A673 (cell line): ENCODE measurements at regions not wholly inside any gene's neighbourhood (a gene's known extent, or its start where the extent isn't known, plus 50 kb on each side); places are given as distances from the start of the nearest gene placed in this dataset.

Experiments
- BruUV-seq: library from RNA; stranded (reverse); fragments of 400-500 nt; replicated peaks from 2 replicates; lab custom pipeline; 2021; lab: Mats Ljungman, UMichigan
- CTCF ChIA-PET: fragments of 300-600 bp; sonication (Branson Sonifier 250); formaldehyde crosslinking; loops from one replicate; lab custom pipeline; 2022; ENCODE audit warnings: antibody characterized with exemption; lab: Charles Lee
- POLR2A ChIA-PET: fragments of 300-600 bp; sonication (Branson Sonifier 250); formaldehyde crosslinking; loops from one replicate; lab custom pipeline; 2022; ENCODE audit warnings: antibody characterized with exemption; ENCODE audit not compliant: low non-redundant PET; lab: Charles Lee
- DNase-seq: peaks from one replicate; pipeline ENCODE4 v3.0.0-alpha.2; 2015; ENCODE audit warnings: low spot score
- H3K27ac ChIP-seq: fragments of 200-600 bp; sonication (generic); 2 replicates; pipeline ENCODE4 v1.5.1; 2016; ENCODE audit warnings: mixed run types, low read depth, mild to moderate bottlenecking, mixed read lengths, antibody characterized with exemption, low read length; ENCODE audit not compliant: poor library complexity, severe bottlenecking
- H3K27me3 ChIP-seq: fragments of 200-600 bp; sonication (generic); replicated peaks from 2 replicates; pipeline ENCODE4 v1.6.1; 2017; ENCODE audit warnings: mixed run types, low read depth, mild to moderate bottlenecking, mixed read lengths, antibody characterized with exemption, low read length; ENCODE audit not compliant: insufficient read depth, poor library complexity
- H3K36me3 ChIP-seq: fragments of 200-600 bp; sonication (generic); 2 replicates; pipeline ENCODE4 v1.6.1; 2016; ENCODE audit warnings: mixed run types, mild to moderate bottlenecking, mixed read lengths, antibody characterized with exemption, low read length; ENCODE audit not compliant: insufficient read depth, poor library complexity, severe bottlenecking
- H3K4me1 ChIP-seq: fragments of 200-600 bp; sonication (generic); 2 replicates; pipeline ENCODE4 v1.6.1; 2017; ENCODE audit warnings: mixed run types, mild to moderate bottlenecking, mixed read lengths, antibody characterized with exemption, low read length; ENCODE audit not compliant: insufficient read depth, poor library complexity, severe bottlenecking
- H3K4me3 ChIP-seq: fragments of 200-600 bp; sonication (generic); 2 replicates; pipeline ENCODE4 v1.5.1; 2016; ENCODE audit warnings: low read depth, mixed run types, mild to moderate bottlenecking, mixed read lengths, low read length; ENCODE audit not compliant: poor library complexity, severe bottlenecking
- H3K9me3 ChIP-seq: fragments of 200-600 bp; sonication (generic); 2 replicates; pipeline ENCODE4 v1.6.1; 2016; ENCODE audit warnings: mixed run types, low read depth, mild to moderate bottlenecking, mixed read lengths, antibody characterized with exemption, low read length; ENCODE audit not compliant: poor library complexity, severe bottlenecking
- EZH2 ChIP-seq: fragments of 200-600 bp; sonication (generic); IDR thresholded peaks from 2 replicates; pipeline ENCODE4 v1.6.1; 2017; ENCODE audit warnings: borderline replicate concordance, low read depth, mild to moderate bottlenecking, mixed read lengths, antibody characterized with exemption, low read length; ENCODE audit not compliant: poor library complexity, severe bottlenecking
- intact Hi-C: fragments of 100-400 bp; cut with micrococcal nuclease; formaldehyde crosslinking; loops from one replicate; pipeline ENCODE4 v1.10.0; 2022; ENCODE audit not compliant: unreplicated experiment
- TF ChIP-seq, protein P1 (sequence below): fragments of 300-800, 200-600 bp; sonication (generic); conservative IDR thresholded peaks from 2 replicates; pipeline ENCODE4 v1.5.1; 2017; ENCODE audit warnings: low read depth, mild to moderate bottlenecking, antibody characterized with exemption, low read length, moderate library complexity, mixed read lengths

- TF ChIP-seq, protein P1, sequence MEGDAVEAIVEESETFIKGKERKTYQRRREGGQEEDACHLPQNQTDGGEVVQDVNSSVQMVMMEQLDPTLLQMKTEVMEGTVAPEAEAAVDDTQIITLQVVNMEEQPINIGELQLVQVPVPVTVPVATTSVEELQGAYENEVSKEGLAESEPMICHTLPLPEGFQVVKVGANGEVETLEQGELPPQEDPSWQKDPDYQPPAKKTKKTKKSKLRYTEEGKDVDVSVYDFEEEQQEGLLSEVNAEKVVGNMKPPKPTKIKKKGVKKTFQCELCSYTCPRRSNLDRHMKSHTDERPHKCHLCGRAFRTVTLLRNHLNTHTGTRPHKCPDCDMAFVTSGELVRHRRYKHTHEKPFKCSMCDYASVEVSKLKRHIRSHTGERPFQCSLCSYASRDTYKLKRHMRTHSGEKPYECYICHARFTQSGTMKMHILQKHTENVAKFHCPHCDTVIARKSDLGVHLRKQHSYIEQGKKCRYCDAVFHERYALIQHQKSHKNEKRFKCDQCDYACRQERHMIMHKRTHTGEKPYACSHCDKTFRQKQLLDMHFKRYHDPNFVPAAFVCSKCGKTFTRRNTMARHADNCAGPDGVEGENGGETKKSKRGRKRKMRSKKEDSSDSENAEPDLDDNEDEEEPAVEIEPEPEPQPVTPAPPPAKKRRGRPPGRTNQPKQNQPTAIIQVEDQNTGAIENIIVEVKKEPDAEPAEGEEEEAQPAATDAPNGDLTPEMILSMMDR, result no peak
- TF ChIP-seq EZH2, result no peak
- H3K27ac ChIP-seq, result no peak overlapping the region
- BruUV-seq, result no TSS peak
- no peaks in the 10 kb centered on the region for H3K36me3 ChIP-seq
- peaks cover 4% of the 10 kb centered on the region for H3K9me3 ChIP-seq
- no peak for DNase-seq
- no peaks in the 10 kb centered on the region for H3K27me3 ChIP-seq
- no peak overlapping the region for H3K4me3 ChIP-seq
- ChIA-PET POLR2A (no interaction called here), CTCF (no interaction called here)
- intact Hi-C loops, result no loop called here
- no peaks in the 10 kb centered on the region for H3K4me1 ChIP-seq
Measured at GRCh38 chr12:93967454-93967853, 180.9 kb upstream of the PLXNC1 start.

- Histone ChIP-seq H3K4me3 (no peak overlapping the region), H3K27me3 (no peaks in the 10 kb centered on the region), H3K27ac (no peak overlapping the region), H3K4me1 (no peaks in the 10 kb centered on the region), H3K36me3 (no peaks in the 10 kb centered on the region), H3K9me3 (no peaks in the 10 kb centered on the region)
- ChIA-PET POLR2A (no interaction called here), CTCF (no interaction called here)
- no peak for TF ChIP-seq EZH2
- TF ChIP-seq, protein P1, result no peak
- BruUV-seq, result no TSS peak
- intact Hi-C loops, result no loop called here
- no peak for DNase-seq
Measured at GRCh38 chr12:93968536-93969285, 179.7 kb upstream of the PLXNC1 start.

DNA sequence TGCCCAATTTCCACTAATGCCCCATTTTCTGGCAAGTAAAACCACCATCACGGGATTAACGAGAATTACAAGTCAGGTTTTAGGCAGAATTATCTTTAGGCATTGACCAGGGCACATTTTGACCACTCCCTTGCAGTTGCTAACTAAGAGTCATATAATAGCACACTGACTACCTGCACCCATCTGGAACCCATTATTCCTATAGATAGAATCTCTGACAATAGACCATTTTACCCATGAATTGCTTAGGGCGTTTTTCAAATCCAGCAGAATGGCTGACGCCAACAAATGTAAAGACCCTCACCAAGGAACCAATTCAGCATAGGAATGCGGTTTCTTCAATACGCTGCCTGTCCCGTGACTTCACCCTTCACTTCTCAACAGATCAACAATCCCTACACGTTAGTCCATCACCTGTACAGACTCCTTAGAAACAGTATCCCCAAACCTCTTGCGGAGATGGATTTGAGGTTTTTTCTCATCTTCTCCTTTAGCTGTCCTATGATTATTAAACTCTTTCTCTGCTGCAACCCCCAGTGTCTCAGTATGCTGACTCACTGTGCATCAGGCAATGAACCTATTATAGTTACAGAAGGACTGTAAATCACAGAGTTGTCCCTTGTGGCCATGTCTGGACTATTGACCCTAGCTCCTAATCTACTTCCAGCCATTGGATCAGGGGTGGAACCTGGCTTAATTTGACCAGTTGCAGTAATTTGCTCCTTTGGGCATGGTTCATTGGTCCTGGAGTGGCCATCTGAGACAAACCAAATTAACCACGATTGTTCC is 177.3 kb upstream of the PLXNC1 start:
- Histone ChIP-seq H3K27ac (no peak overlapping the region), H3K4me1 (no peaks in the 10 kb centered on the region), H3K4me3 (no peak overlapping the region), H3K9me3 (no peaks in the 10 kb centered on the region), H3K36me3 (no peaks in the 10 kb centered on the region), H3K27me3 (no peaks in the 10 kb centered on the region)
- TF ChIP-seq EZH2, result no peak
- TF ChIP-seq, protein P1, result no peak
- ChIA-PET POLR2A (no interaction called here), CTCF (no interaction called here)
- intact Hi-C loops, result no loop called here
- no TSS peak for BruUV-seq
- DNase-seq, result no peak
